ENCODE measurements at regions not wholly inside any gene's neighbourhood (a gene's known extent, or its start where the extent isn't known, plus 50 kb on each side); places are given as distances from the start of the nearest gene placed in this dataset.

DNA sequence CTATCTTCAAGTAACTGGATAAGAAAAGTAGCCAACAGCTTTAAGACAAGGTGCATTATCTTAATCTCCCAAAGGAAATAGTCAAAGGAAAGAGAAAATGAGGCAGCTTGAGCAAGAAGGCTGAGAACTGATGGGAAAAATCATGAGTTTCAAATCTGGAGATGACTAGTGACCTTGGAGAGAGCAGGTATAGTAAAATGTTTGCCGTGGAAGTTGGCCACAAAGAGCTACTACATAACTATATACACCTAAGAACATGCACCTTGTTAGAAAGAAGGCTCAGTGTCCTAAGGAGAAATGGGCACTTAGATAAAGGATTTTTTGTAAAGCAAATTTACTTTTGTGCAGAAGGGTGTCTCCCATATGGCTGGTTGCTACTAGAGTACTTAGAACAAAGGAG lies 80.8 kb upstream of the FSHB start:
- ATAC-seq = no peak
- no peak for DNase-seq
- intact Hi-C loops (cut with DNase I) = loop anchor here in 1 of 2 donors (10.0 kb wide), 1 partner anchor 715 kb away; no protein-coding TSS in a partner anchor

DNA sequence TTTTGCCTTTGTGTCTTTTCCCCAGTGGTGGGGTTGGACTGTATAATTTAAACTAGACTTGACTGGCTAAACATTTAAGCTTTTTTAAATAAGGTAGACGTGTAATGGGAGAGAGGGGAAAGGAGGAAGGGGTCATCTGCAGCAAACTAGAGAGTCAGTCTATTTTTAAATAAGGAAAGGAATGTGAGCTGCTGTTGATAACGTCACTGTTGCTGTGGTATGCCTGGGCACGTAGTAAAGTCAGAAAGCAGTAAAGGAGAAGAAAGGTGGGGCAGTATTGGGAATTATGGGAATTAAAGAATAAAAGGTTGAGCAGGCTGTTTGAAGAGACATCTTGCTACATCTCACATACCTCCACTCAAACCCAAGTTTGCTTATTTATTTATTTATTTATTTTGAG lies 80.4 kb upstream of the FSHB start:
- intact Hi-C loops (cut with DNase I) = no loop called here
- DNase-seq (no peak), ATAC-seq (peak; percentile 67)

DNA sequence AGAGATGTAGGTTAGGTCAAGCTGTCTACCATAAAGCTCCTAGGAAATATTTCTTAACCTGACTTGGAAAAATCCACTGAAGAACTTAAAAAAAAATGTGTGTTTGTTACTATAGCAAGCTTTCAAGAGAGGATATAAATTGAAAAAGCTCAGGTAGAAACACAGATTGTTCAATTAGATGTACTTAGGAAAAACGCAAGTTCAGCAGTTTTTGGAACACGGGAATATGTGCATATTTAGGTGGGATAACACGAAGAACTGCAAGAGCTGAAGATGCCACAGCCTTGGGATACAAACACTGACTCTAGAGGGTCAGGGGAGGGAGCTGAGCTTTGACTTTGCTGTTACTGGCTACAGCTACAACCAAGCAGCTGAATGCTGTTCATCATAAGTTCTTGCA lies 77.8 kb upstream of the FSHB start:
- DNase-seq (no peak), ATAC-seq (no peak)
- intact Hi-C loops (cut with DNase I) = no loop called here

DNA sequence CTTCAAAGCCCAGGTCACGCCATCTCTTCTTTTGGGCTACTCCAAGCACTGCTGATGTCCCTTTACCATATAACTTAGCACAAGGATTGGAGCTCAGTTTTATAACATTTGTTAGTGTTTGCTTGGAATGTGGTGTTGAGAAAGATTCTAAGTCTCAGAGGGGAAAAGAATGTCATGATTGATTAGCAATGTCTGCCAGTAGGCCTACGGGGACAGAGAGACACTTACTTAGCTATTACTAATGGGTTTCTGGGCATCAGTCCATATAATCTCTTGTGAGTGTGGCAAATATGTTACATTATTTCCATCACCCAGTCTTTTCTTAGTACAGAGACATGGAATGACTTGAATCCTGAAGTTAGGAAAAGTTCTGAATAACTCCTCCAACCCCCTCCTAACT lies 75.4 kb upstream of the FSHB start:
- no peak for DNase-seq
- intact Hi-C loops (cut with DNase I) = no loop called here
- ATAC-seq = peak in 1 of 2 donors; percentile 34

DNA sequence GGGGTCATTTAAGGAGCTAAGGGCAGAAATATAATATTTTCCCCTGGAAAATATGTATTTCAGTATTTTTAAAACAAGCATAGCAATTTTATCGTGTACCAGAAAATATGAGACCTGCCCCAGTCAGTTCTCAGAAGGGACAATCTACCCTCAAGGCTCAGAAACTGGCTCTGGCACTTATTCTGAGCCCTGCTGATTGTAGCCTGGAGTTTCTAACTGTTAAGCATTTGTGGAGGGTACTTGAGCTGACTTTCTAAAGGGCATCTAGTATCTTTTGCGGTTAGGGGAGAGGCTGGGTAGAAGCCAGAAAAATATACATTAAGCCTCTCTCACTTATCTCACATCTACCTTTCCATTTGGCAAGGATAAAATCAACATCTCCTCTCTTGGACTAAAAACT lies 71.3 kb upstream of the FSHB start:
- intact Hi-C loops (cut with DNase I) = no loop called here
- ATAC-seq = no peak

DNA sequence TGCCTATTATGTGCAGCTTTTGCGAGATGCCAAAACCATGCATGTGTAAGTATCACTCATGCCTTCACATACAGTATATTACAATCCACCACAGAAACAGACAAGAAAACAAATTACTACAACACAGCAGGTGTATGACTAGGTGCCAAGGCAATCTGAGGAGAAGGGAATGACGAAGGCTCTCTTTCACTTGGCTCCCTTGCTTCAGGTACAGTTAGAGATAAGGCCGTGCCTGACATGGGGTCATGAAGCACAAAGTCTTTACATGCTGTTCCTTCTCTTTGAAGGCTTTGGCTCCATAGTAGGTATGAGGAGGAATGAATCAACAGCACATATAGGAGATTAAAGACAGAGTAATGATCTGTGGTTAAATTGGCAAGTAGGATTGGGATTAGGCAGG lies 65.2 kb upstream of the FSHB start:
- ATAC-seq (no peak), DNase-seq (no peak)
- intact Hi-C loops (cut with DNase I) = no loop called here

More for the DNA sequence above, 71.3 kb upstream of the FSHB start:
- no peak for DNase-seq

DNA sequence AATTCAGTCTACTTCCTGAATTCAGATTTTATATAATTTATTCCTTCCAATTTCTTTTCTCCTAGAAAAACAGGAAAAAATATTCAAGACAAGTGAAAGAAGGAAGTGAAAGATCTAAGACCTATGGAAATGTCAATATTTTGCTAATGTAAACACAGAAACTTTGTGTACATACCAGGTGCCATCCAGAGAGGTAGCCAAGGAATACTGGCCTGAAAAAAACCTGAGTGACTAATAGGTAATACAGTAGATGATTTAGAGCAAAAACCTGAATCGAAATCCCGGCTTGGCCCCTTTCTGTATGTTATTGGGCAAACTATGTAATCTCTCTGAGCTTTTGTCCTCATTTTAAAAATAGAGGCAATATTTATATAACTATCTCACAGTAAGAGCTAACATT lies 59.2 kb upstream of the FSHB start:
- no peak for DNase-seq
- ATAC-seq = no peak
- intact Hi-C loops (cut with DNase I) = no loop called here

DNA sequence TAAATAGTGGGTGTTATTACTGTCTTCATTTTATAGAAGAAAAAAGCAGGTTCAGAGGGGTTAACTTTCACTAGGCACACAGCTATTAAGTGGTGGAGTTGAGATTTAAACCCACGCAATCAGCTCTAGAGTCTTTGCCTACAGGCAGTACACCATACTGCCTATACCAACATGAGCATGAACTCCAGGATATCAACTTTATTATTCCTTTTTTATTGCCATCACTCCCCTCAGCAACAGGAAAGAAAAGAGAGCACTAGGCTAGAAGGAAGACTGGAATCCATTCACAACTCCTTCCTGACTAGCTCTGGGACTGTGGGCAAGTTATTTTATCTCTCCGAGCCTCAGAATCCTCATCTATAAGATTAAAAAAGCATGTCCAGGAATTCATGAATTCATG lies 58.7 kb upstream of the FSHB start:
- no peak for DNase-seq
- ATAC-seq = no peak
- intact Hi-C loops (cut with DNase I) = no loop called here

DNA sequence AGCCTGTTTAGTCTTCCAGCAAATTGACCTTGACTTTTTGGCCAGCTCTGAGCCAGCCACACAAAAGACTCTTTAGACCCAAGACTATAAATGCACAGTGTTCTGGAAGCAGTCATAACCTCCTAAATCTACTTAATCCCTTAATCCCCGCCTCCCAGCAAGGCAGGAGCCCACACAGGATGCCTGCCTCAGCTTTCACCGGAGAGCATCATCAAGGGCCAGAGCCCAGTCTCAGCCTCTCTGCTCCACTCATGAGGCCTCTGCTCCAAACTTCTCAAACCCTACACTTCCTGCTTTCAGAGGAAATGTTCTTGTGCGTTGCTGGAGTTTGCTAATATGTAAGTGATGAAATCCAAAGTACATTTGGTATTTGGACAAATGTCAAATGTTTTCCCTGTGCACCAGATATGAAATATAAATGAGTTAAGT lies 57.9 kb upstream of the FSHB start:
- intact Hi-C loops (cut with DNase I) = no loop called here

DNA sequence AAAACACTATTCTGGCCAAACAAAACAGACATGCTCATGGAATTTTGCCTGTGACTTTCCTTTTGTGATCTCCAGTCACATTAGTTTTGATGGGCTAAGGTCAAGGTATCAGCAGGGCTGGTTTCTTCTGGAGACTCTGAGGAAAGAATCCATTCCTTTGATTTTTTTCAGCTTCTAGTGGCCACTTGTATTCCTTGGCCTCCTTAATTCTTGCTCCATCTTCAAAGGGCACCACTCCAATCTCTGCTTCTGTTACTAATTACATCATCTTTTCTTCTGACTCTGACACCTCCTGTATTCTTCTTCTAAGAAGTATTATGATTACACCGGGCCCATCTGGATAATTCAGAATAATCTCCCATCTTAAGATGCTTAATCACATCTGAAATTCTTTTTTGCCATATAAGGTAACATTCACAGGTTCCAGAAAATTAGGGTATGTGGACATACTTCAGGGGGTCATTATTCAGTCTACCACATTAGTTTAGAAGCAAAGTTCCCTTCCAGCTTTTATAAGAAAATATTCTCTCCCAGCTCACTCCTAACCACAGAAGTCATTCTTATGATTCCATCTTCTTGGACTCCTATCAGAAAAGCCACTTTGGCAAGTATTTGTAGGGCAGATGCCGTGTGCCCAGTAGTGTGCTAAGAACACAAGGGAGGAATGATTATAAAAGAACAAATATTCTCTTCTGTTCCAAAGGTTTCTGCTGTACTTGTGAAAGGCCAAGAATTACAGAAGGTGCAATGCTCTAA lies 56.4 kb upstream of the FSHB start:
- ATAC-seq (peak; percentile 15 to 61), DNase-seq (no peak)
- intact Hi-C loops (cut with DNase I) = no loop called here

More for the DNA sequence above, 57.9 kb upstream of the FSHB start:
- ATAC-seq = peak in 1 of 2 donors; percentile 53
- DNase-seq = no peak

Measured in left cardiac atrium (tissue), 4 donors.